ENCODE measurements at regions not wholly inside any gene's neighbourhood (a gene's known extent, or its start where the extent isn't known, plus 50 kb on each side); places are given as distances from the start of the nearest gene placed in this dataset.

DNA sequence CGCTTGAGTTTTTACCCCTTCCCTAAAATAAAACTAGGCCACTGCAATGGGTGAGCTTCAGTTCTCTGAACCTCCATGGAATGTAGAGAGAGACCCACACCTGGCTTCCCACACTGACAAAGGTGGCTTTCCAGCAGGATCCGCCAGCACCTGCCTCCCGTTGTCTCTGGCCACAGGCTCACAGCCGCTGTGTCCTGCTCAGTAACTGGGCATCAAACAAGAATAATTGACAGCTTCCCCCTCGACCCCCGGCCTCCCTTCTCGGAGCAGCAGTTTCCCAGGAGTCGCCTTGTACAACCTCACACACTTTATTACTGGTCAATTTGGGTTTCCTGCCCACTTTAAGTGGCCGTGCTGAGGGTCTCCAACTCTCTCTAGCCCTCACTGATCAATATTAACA is 586.1 kb upstream of the PSMD7 start:
- no peaks in the 10 kb centered on the region for H4K20me1 ChIP-seq (ENCODE audit: control insufficient read depth, extremely low read depth, insufficient read depth, low read length)
- no peaks in the 10 kb centered on the region for H3K36me3 ChIP-seq (ENCODE audit: control insufficient read depth, insufficient read depth, low read length)
- H3K4me1 ChIP-seq (ENCODE audit: control insufficient read depth, extremely low read depth, insufficient read depth, low read length), result no peaks in the 10 kb centered on the region
- H3K79me2 ChIP-seq (ENCODE audit: control insufficient read depth, insufficient read depth, low read length), result no peaks in the 10 kb centered on the region
- no peaks in the 10 kb centered on the region for H3K9me3 ChIP-seq (ENCODE audit: control insufficient read depth, insufficient read depth, low read depth, low read length)
- no peak overlapping the region for H2AFZ ChIP-seq (ENCODE audit: low read length)
- H3K27me3 ChIP-seq (ENCODE audit: control insufficient read depth, insufficient read depth, low read length), result no peaks in the 10 kb centered on the region
- no peak overlapping the region for H3K27ac ChIP-seq (ENCODE audit: insufficient read depth, low read length)
- TF ChIP-seq, protein P1, sequence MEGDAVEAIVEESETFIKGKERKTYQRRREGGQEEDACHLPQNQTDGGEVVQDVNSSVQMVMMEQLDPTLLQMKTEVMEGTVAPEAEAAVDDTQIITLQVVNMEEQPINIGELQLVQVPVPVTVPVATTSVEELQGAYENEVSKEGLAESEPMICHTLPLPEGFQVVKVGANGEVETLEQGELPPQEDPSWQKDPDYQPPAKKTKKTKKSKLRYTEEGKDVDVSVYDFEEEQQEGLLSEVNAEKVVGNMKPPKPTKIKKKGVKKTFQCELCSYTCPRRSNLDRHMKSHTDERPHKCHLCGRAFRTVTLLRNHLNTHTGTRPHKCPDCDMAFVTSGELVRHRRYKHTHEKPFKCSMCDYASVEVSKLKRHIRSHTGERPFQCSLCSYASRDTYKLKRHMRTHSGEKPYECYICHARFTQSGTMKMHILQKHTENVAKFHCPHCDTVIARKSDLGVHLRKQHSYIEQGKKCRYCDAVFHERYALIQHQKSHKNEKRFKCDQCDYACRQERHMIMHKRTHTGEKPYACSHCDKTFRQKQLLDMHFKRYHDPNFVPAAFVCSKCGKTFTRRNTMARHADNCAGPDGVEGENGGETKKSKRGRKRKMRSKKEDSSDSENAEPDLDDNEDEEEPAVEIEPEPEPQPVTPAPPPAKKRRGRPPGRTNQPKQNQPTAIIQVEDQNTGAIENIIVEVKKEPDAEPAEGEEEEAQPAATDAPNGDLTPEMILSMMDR (conservative IDR thresholded peaks at IDR 0.05 in 1 of 2, IDR thresholded peaks at IDR 0.05 in 1 of 2; ENCODE audit: low read depth in 1 of 2, low read length in 2 of 2), result no peak
- no peak for TF ChIP-seq EZH2 (IDR thresholded peaks at IDR 0.05; ENCODE audit: low read length, missing control alignments)
- no peak overlapping the region for H3K9ac ChIP-seq (ENCODE audit: insufficient read depth, low read length)
- DNase-seq (ENCODE audit: low read depth in 2 of 2), result no peak
- H3K4me2 ChIP-seq (ENCODE audit: extremely low read depth, insufficient read depth, low read length), result no peak overlapping the region
- H3K4me3 ChIP-seq (replicated peaks in 1 of 4; ENCODE audit: control extremely low read depth in 1 of 4, insufficient read depth in 1 of 4, low read depth in 3 of 4, low read length in 4 of 4), result no peak overlapping the region

DNA sequence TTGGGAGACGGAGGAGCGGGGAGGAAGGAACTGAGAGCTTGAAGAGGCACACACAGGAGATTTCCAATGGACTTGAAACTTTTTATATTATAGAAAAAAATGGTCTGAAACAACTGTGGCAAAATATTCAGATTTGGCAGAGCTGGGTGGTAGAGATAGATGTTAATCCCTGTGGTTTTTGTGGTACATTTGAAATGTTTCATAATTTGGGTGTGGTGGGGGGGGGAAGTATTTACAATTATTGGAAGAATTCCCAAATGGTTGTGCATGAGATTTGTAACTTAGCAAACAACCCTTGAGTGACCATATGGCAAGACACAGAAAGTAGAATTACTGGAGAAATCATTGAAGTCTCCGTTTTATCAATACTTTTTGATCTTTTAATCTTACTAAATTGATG is 588.8 kb upstream of the PSMD7 start:
- no peaks in the 10 kb centered on the region for H3K36me3 ChIP-seq (ENCODE audit: control insufficient read depth, insufficient read depth, low read length)
- TF ChIP-seq, protein P1 (conservative IDR thresholded peaks at IDR 0.05 in 1 of 2, IDR thresholded peaks at IDR 0.05 in 1 of 2; ENCODE audit: low read depth in 1 of 2, low read length in 2 of 2), result no peak
- TF ChIP-seq EZH2 (IDR thresholded peaks at IDR 0.05; ENCODE audit: low read length, missing control alignments), result no peak
- no peak overlapping the region for H3K9ac ChIP-seq (ENCODE audit: insufficient read depth, low read length)
- no peak overlapping the region for H3K27ac ChIP-seq (ENCODE audit: insufficient read depth, low read length)
- no peaks in the 10 kb centered on the region for H3K79me2 ChIP-seq (ENCODE audit: control insufficient read depth, insufficient read depth, low read length)
- no peak overlapping the region for H3K4me2 ChIP-seq (ENCODE audit: extremely low read depth, insufficient read depth, low read length)
- no peaks in the 10 kb centered on the region for H3K4me1 ChIP-seq (ENCODE audit: control insufficient read depth, extremely low read depth, insufficient read depth, low read length)
- no peak overlapping the region for H3K4me3 ChIP-seq (replicated peaks in 1 of 4; ENCODE audit: control extremely low read depth in 1 of 4, insufficient read depth in 1 of 4, low read depth in 3 of 4, low read length in 4 of 4)
- peak in 1 of 2 donors; percentile 7 for DNase-seq (ENCODE audit: low read depth in 2 of 2)
- no peaks in the 10 kb centered on the region for H4K20me1 ChIP-seq (ENCODE audit: control insufficient read depth, extremely low read depth, insufficient read depth, low read length)
- no peaks in the 10 kb centered on the region for H3K27me3 ChIP-seq (ENCODE audit: control insufficient read depth, insufficient read depth, low read length)
- H2AFZ ChIP-seq (ENCODE audit: low read length), result no peak overlapping the region
- H3K9me3 ChIP-seq (ENCODE audit: control insufficient read depth, insufficient read depth, low read depth, low read length), result no peaks in the 10 kb centered on the region

DNA sequence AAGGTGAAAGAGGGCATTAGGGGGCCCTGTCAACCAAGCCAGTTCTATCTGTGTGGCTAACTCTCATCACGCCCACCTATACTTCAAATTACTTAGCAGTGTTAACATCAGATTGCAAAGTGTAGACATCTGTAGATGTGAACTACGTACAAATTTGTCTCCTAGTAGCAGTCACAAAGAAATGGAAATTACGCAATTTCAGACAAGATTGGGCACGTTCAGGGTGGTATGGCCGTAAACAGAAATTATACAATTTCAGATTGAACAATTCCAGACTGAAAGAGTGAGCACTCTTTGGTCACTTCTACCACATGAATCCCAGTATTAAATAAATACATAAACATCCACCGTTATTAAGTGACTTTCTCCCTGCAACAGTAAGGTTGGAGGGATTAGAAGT is 592.7 kb upstream of the PSMD7 start:
- no peak for DNase-seq (ENCODE audit: low read depth in 2 of 2)
- H3K36me3 ChIP-seq (ENCODE audit: control insufficient read depth, insufficient read depth, low read length), result no peaks in the 10 kb centered on the region
- no peaks in the 10 kb centered on the region for H3K4me1 ChIP-seq (ENCODE audit: control insufficient read depth, extremely low read depth, insufficient read depth, low read length)
- no peaks in the 10 kb centered on the region for H3K9me3 ChIP-seq (ENCODE audit: control insufficient read depth, insufficient read depth, low read depth, low read length)
- H3K27ac ChIP-seq (ENCODE audit: insufficient read depth, low read length), result no peak overlapping the region
- no peaks in the 10 kb centered on the region for H3K27me3 ChIP-seq (ENCODE audit: control insufficient read depth, insufficient read depth, low read length)
- no peak overlapping the region for H3K9ac ChIP-seq (ENCODE audit: insufficient read depth, low read length)
- H3K4me2 ChIP-seq (ENCODE audit: extremely low read depth, insufficient read depth, low read length), result no peak overlapping the region
- no peak overlapping the region for H3K4me3 ChIP-seq (replicated peaks in 1 of 4; ENCODE audit: control extremely low read depth in 1 of 4, insufficient read depth in 1 of 4, low read depth in 3 of 4, low read length in 4 of 4)
- H3K79me2 ChIP-seq (ENCODE audit: control insufficient read depth, insufficient read depth, low read length), result no peaks in the 10 kb centered on the region
- no peak overlapping the region for H2AFZ ChIP-seq (ENCODE audit: low read length)
- H4K20me1 ChIP-seq (ENCODE audit: control insufficient read depth, extremely low read depth, insufficient read depth, low read length), result no peaks in the 10 kb centered on the region
- TF ChIP-seq, protein P1 (conservative IDR thresholded peaks at IDR 0.05 in 1 of 2, IDR thresholded peaks at IDR 0.05 in 1 of 2; ENCODE audit: low read depth in 1 of 2, low read length in 2 of 2), result no peak
- TF ChIP-seq EZH2 (IDR thresholded peaks at IDR 0.05; ENCODE audit: low read length, missing control alignments), result no peak

Data from fibroblast of lung (primary cell).